WERI-Rb-1 (cell line): ENCODE measurements at regions not wholly inside any gene's neighbourhood (a gene's known extent, or its start where the extent isn't known, plus 50 kb on each side); places are given as distances from the start of the nearest gene placed in this dataset.

Experiments used
- DNase-seq: peaks from one replicate; pipeline ENCODE4 v3.0.0-alpha.2; 2020
- H3K27ac ChIP-seq: fragments of 250-450 bp; sonication (Bioruptor Pico); 2 replicates; pipeline ENCODE4 v1.5.1; 2020; ENCODE audit warnings: mild to moderate bottlenecking, moderate library complexity
- H3K27me3 ChIP-seq: fragments of 250-450 bp; sonication (Bioruptor Pico); 2 replicates; pipeline ENCODE4 v1.5.1; 2021; ENCODE audit warnings: mild to moderate bottlenecking, low read depth, moderate library complexity; ENCODE audit not compliant: insufficient read depth, severe bottlenecking
- H3K36me3 ChIP-seq: fragments of 250-450 bp; sonication (Bioruptor Pico); 2 replicates; pipeline ENCODE4 v1.5.1; 2020; ENCODE audit warnings: mild to moderate bottlenecking, moderate library complexity
- H3K4me3 ChIP-seq: 2 replicates; pipeline ENCODE4 v1.5.1; 2011; ENCODE audit warnings: low read depth, mild to moderate bottlenecking, control low read depth, low read length
- H3K9me3 ChIP-seq: fragments of 250-450 bp; sonication (Bioruptor Pico); 2 replicates; pipeline ENCODE4 v1.5.1; 2021; ENCODE audit warnings: mild to moderate bottlenecking, moderate library complexity; ENCODE audit not compliant: severe bottlenecking
- CTCF ChIP-seq: IDR thresholded peaks from 2 replicates; pipeline ENCODE4 v1.5.1; 2011; ENCODE audit warnings: low read depth, mild to moderate bottlenecking, control low read depth, inconsistent platforms, low read length

GRCh38 chr4:187227907-187228704, 504.4 kb upstream of the FAT1 start:
- no peak for TF ChIP-seq CTCF
- H3K27me3 ChIP-seq, result peaks cover 77% of the 10 kb centered on the region
- no peak for DNase-seq
- no peaks in the 10 kb centered on the region for H3K9me3 ChIP-seq
- H3K36me3 ChIP-seq, result no peaks in the 10 kb centered on the region
- H3K27ac ChIP-seq, result no peak overlapping the region
- H3K4me3 ChIP-seq, result no peak overlapping the region

- Histone ChIP-seq H3K4me3 (no peak overlapping the region), H3K36me3 (no peaks in the 10 kb centered on the region), H3K9me3 (no peaks in the 10 kb centered on the region), H3K27ac (no peak overlapping the region), H3K27me3 (peaks cover 83% of the 10 kb centered on the region)
- no peak for TF ChIP-seq CTCF
- DNase-seq, result no peak
Measured at GRCh38 chr4:187232196-187232595, 508.5 kb upstream of the FAT1 start.

- Histone ChIP-seq H3K27me3 (peaks cover 83% of the 10 kb centered on the region), H3K27ac (no peak overlapping the region), H3K36me3 (no peaks in the 10 kb centered on the region), H3K4me3 (no peak overlapping the region), H3K9me3 (no peaks in the 10 kb centered on the region)
- DNase-seq, result no peak
- TF ChIP-seq CTCF, result no peak
Measured at GRCh38 chr4:187232796-187233195, 509.1 kb upstream of the FAT1 start.

GRCh38 chr4:187235456-187236170, 512.0 kb upstream of the FAT1 start:
- Histone ChIP-seq H3K9me3 (no peaks in the 10 kb centered on the region), H3K4me3 (no peak overlapping the region), H3K27me3 (peaks cover 94% of the 10 kb centered on the region), H3K27ac (no peak overlapping the region), H3K36me3 (no peaks in the 10 kb centered on the region)
- no peak for TF ChIP-seq CTCF
- no peak for DNase-seq

GRCh38 chr4:187236209-187236890, 512.7 kb upstream of the FAT1 start:
- Histone ChIP-seq H3K36me3 (no peaks in the 10 kb centered on the region), H3K9me3 (no peaks in the 10 kb centered on the region), H3K4me3 (no peak overlapping the region), H3K27ac (no peak overlapping the region), H3K27me3 (peaks cover 96% of the 10 kb centered on the region)
- no peak for TF ChIP-seq CTCF
- DNase-seq, result no peak
